ENCODE measurements at regions not wholly inside any gene's neighbourhood (a gene's known extent, or its start where the extent isn't known, plus 50 kb on each side); places are given as distances from the start of the nearest gene placed in this dataset.

DNA sequence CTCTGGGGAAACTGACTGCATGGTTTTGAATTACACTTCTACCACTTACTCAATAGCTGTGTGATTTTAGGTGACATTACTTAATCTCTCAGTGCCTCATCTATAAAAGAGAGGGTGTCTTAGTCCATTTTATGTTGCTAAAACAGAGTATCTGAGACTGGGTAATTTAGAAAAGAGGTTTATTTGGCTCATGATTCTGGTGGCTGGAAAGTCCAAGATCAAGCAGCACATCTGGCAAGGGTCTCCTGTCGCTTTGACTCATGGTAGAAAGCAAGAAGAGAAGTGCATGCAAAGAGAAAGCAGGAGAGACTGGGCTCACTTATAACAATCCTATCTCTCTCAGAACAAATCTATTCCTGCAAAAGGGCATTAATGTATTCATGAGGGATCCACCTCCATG lies 132.4 kb upstream of the IRX5 start:
- no peak overlapping the region for H3K4me3 ChIP-seq (ENCODE audit: low read depth, low read length)
- DNase-seq (ENCODE audit: low read depth) = no peak
- no peak for TF ChIP-seq MYC (IDR thresholded peaks at IDR 0.05; ENCODE audit: low read depth, low read length)
- TF ChIP-seq, protein P1, sequence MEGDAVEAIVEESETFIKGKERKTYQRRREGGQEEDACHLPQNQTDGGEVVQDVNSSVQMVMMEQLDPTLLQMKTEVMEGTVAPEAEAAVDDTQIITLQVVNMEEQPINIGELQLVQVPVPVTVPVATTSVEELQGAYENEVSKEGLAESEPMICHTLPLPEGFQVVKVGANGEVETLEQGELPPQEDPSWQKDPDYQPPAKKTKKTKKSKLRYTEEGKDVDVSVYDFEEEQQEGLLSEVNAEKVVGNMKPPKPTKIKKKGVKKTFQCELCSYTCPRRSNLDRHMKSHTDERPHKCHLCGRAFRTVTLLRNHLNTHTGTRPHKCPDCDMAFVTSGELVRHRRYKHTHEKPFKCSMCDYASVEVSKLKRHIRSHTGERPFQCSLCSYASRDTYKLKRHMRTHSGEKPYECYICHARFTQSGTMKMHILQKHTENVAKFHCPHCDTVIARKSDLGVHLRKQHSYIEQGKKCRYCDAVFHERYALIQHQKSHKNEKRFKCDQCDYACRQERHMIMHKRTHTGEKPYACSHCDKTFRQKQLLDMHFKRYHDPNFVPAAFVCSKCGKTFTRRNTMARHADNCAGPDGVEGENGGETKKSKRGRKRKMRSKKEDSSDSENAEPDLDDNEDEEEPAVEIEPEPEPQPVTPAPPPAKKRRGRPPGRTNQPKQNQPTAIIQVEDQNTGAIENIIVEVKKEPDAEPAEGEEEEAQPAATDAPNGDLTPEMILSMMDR (IDR thresholded peaks at IDR 0.05; ENCODE audit: low read depth, low read length) = no peak
- TF ChIP-seq, protein P2, sequence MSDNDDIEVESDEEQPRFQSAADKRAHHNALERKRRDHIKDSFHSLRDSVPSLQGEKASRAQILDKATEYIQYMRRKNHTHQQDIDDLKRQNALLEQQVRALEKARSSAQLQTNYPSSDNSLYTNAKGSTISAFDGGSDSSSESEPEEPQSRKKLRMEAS (IDR thresholded peaks at IDR 0.05; ENCODE audit: low read depth, low read length) = no peak
- TF ChIP-seq POLR2A (IDR thresholded peaks at IDR 0.05; ENCODE audit: extremely low read depth, insufficient read length) = no peak

DNA sequence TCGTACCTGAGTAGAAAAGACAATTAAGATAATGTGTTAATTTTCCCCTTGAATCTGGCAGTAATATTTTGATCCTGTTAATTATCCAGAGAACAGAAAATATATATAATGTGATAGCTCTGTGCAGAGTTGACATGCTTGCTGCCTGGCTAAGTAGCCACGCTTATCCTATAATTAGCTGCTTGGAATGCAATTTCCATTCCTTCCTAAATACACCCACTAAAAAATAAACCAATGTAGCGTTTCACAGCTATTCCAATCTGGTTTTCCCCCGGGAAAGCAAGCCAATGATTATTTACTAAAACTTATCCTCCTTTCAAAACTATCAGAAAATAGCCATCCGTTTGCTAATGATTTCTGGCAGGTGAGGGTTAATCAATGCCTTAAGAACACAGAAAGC lies 134.5 kb upstream of the IRX5 start:
- H3K4me3 ChIP-seq (ENCODE audit: low read depth, low read length) = no peak overlapping the region
- no peak for DNase-seq (ENCODE audit: low read depth)
- TF ChIP-seq POLR2A (IDR thresholded peaks at IDR 0.05; ENCODE audit: extremely low read depth, insufficient read length) (no peak), MYC (IDR thresholded peaks at IDR 0.05; ENCODE audit: low read depth, low read length) (no peak)
- TF ChIP-seq, protein P2 (IDR thresholded peaks at IDR 0.05; ENCODE audit: low read depth, low read length) = no peak
- TF ChIP-seq, protein P1 (IDR thresholded peaks at IDR 0.05; ENCODE audit: low read depth, low read length) = no peak

DNA sequence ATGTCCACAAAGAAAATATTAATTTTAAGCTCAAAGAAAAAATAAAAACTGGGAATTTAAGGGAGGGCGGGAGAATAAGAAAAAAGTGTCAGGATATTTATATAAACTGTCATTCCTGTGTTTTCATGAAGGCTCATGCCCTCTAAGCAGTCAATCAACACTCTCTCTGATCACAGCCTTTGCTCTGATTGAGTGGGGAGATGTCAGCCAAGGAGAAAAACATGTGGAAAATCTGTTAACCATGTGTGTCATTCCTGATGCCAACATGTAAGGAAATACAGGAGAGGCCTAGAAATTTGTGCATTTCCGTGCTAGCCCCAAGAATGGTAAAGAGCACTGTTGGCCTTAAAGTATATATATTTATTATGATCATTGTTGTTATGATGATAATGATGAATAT lies 137.9 kb upstream of the IRX5 start:
- DNase-seq (ENCODE audit: low read depth) = no peak
- no peak overlapping the region for H3K4me3 ChIP-seq (ENCODE audit: low read depth, low read length)
- TF ChIP-seq MYC (IDR thresholded peaks at IDR 0.05; ENCODE audit: low read depth, low read length) (no peak), POLR2A (IDR thresholded peaks at IDR 0.05; ENCODE audit: extremely low read depth, insufficient read length) (no peak)
- TF ChIP-seq, protein P2 (IDR thresholded peaks at IDR 0.05; ENCODE audit: low read depth, low read length) = no peak
- TF ChIP-seq, protein P1 (IDR thresholded peaks at IDR 0.05; ENCODE audit: low read depth, low read length) = no peak

DNA sequence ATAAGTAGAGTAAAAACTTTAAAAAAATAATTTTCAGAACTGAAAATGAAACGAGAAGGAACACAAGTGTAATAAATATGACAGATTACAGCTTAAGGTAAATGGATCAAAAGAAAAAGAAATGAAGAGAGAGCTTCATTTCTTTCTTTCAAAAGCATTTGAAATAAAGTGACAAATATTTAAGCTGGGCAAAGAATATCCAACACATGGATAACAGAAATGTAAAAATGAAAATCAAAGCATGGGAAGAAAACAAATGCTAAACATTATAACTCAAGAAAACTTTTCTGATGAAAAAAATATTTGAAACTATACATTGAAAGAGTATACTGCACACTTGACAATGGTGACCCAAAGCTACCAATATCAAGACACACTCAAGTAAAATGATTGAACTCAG lies 143.6 kb upstream of the IRX5 start:
- TF ChIP-seq, protein P2 (IDR thresholded peaks at IDR 0.05; ENCODE audit: low read depth, low read length) = no peak
- TF ChIP-seq, protein P1 (IDR thresholded peaks at IDR 0.05; ENCODE audit: low read depth, low read length) = no peak
- TF ChIP-seq MYC (IDR thresholded peaks at IDR 0.05; ENCODE audit: low read depth, low read length) = no peak
- DNase-seq (ENCODE audit: low read depth) = no peak
- no peak overlapping the region for H3K4me3 ChIP-seq (ENCODE audit: low read depth, low read length)

DNA sequence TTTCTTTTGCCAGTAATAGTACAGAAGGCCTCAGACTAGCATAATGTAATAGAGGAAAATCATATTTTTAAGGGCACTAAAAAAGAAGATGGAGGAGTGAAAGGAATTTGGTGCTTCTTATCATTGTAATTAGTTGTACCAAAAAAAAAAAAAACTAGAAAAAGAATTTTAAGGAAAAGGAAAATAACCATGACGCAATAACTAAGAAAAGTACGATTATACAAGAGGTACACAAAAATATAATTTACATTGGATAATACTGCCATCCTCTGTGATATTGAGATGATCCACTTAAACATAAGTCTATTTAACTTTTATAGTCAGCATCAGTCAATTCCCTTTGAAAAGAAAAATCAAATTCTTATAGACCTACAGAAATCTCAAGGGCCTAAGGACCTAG lies 146.7 kb upstream of the IRX5 start:
- H3K4me3 ChIP-seq (ENCODE audit: low read depth, low read length) = no peak overlapping the region
- no peak for DNase-seq (ENCODE audit: low read depth)
- TF ChIP-seq POLR2A (IDR thresholded peaks at IDR 0.05; ENCODE audit: extremely low read depth, insufficient read length) = no peak
- TF ChIP-seq, protein P2 (IDR thresholded peaks at IDR 0.05; ENCODE audit: low read depth, low read length) = no peak
- no peak for TF ChIP-seq MYC (IDR thresholded peaks at IDR 0.05; ENCODE audit: low read depth, low read length)
- TF ChIP-seq, protein P1 (IDR thresholded peaks at IDR 0.05; ENCODE audit: low read depth, low read length) = no peak

DNA sequence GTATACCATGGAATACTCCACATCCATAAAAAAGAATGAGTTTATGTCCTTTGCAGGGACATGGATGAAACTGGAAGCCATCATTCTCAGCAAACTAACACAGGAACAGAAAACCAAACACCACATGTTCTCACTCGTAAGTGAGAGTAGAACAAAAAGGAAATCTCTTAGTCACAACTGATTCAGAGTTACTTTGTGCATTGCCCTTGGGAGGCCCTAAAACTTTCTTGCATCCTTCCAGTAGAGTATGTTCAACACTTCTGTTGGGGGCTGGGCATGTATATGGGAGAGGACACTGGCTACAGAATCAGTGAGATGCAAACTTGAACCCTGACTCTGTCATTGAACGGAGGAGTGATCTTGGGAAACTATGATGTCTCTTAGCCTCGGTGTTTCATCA lies 147.4 kb upstream of the IRX5 start:
- TF ChIP-seq MYC (IDR thresholded peaks at IDR 0.05; ENCODE audit: low read depth, low read length) = no peak
- TF ChIP-seq POLR2A (IDR thresholded peaks at IDR 0.05; ENCODE audit: extremely low read depth, insufficient read length) = no peak
- TF ChIP-seq, protein P2 (IDR thresholded peaks at IDR 0.05; ENCODE audit: low read depth, low read length) = no peak
- H3K4me3 ChIP-seq (ENCODE audit: low read depth, low read length) = no peak overlapping the region
- DNase-seq (ENCODE audit: low read depth) = no peak
